WTC11 (cell line): ENCODE measurements at regions not wholly inside any gene's neighbourhood (a gene's known extent, or its start where the extent isn't known, plus 50 kb on each side); places are given as distances from the start of the nearest gene placed in this dataset.

ENCODE experiments used
- CBFB ChIP-seq: sonication (generic); formaldehyde crosslinking; IDR thresholded peaks from 2 replicates; pipeline ENCODE4 v1.8.1; 2022; ENCODE audit warnings: mild to moderate bottlenecking, low read depth, missing genetic modification reagents
- IRF2 ChIP-seq: sonication (generic); formaldehyde crosslinking; IDR thresholded peaks from 2 replicates; pipeline ENCODE4 v1.8.0; 2022; ENCODE audit warnings: low read depth, missing genetic modification reagents, borderline replicate concordance
- NR2C2 ChIP-seq: sonication (generic); formaldehyde crosslinking; IDR thresholded peaks from 2 replicates; pipeline ENCODE4 v1.8.0; 2022; ENCODE audit warnings: mild to moderate bottlenecking, missing genetic modification reagents
- SMAD4 ChIP-seq: sonication (generic); formaldehyde crosslinking; IDR thresholded peaks from 2 replicates; pipeline ENCODE4 v1.8.0; 2022; ENCODE audit warnings: mild to moderate bottlenecking, missing genetic modification reagents
- TEAD4 ChIP-seq: sonication (generic); formaldehyde crosslinking; IDR thresholded peaks from 2 replicates; pipeline ENCODE4 v1.8.0; 2022; ENCODE audit warnings: mild to moderate bottlenecking, missing genetic modification reagents
- ZBTB21 ChIP-seq: sonication (generic); formaldehyde crosslinking; IDR thresholded peaks from 2 replicates; pipeline ENCODE4 v1.8.1; 2023; ENCODE audit warnings: mild to moderate bottlenecking, missing genetic modification reagents, borderline replicate concordance
- TF ChIP-seq, protein P1 (sequence below): sonication (generic); formaldehyde crosslinking; IDR thresholded peaks from 2 replicates; pipeline ENCODE4 v1.8.0; 2023; ENCODE audit warnings: mild to moderate bottlenecking, missing genetic modification reagents
- TF ChIP-seq, protein P2 (sequence below): fragments of 200-600 bp; IDR thresholded peaks from 2 replicates; pipeline ENCODE4 v1.8.0; 2022; ENCODE audit warnings: antibody characterized with exemption
- TF ChIP-seq, protein P3 (sequence below): sonication (generic); formaldehyde crosslinking; IDR thresholded peaks from 2 replicates; pipeline ENCODE4 v1.8.1; 2022; ENCODE audit warnings: mild to moderate bottlenecking, missing genetic modification reagents, moderate library complexity, borderline replicate concordance
- TF ChIP-seq, protein P4 (sequence below): sonication (generic); formaldehyde crosslinking; IDR thresholded peaks from 2 replicates; pipeline ENCODE4 v1.8.1; 2022; ENCODE audit warnings: low read depth, mild to moderate bottlenecking, moderate library complexity, missing genetic modification reagents, borderline replicate concordance
- TF ChIP-seq, protein P5 (sequence below): sonication (generic); formaldehyde crosslinking; conservative IDR thresholded peaks from 2 replicates; pipeline ENCODE4 v1.8.1; 2022; ENCODE audit warnings: mild to moderate bottlenecking, missing genetic modification reagents
- TF ChIP-seq, protein P6 (sequence below): sonication (generic); formaldehyde crosslinking; IDR thresholded peaks from 2 replicates; pipeline ENCODE4 v1.8.0; 2022; ENCODE audit warnings: mild to moderate bottlenecking, missing genetic modification reagents

DNA sequence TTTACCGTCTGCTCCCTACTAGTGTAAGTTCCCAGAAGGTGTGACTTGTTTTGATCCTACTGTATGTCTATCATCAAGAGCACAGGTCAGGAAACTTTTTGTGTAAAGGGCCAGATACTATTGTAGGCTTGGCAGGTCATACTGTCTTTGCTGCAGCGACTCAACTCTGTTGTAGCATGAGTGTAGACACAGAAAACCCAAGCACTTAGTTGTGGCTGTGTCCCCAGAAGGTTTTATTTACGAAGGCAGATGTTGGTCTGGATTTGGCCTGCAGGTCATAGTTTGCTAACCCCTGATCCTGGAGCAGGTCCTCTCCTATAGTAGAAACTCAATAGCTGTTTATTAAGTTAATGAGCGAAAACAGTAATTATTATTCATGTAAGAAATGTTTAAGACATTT is 365.9 kb upstream of the B3GALT2 start:
- TF ChIP-seq, protein P1, sequence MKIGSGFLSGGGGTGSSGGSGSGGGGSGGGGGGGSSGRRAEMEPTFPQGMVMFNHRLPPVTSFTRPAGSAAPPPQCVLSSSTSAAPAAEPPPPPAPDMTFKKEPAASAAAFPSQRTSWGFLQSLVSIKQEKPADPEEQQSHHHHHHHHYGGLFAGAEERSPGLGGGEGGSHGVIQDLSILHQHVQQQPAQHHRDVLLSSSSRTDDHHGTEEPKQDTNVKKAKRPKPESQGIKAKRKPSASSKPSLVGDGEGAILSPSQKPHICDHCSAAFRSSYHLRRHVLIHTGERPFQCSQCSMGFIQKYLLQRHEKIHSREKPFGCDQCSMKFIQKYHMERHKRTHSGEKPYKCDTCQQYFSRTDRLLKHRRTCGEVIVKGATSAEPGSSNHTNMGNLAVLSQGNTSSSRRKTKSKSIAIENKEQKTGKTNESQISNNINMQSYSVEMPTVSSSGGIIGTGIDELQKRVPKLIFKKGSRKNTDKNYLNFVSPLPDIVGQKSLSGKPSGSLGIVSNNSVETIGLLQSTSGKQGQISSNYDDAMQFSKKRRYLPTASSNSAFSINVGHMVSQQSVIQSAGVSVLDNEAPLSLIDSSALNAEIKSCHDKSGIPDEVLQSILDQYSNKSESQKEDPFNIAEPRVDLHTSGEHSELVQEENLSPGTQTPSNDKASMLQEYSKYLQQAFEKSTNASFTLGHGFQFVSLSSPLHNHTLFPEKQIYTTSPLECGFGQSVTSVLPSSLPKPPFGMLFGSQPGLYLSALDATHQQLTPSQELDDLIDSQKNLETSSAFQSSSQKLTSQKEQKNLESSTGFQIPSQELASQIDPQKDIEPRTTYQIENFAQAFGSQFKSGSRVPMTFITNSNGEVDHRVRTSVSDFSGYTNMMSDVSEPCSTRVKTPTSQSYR (CRISPR knock-in tag), result no peak
- no peak for TF ChIP-seq TEAD4 (CRISPR knock-in tag)
- TF ChIP-seq IRF2 (CRISPR knock-in tag), result no peak
- TF ChIP-seq, protein P2, sequence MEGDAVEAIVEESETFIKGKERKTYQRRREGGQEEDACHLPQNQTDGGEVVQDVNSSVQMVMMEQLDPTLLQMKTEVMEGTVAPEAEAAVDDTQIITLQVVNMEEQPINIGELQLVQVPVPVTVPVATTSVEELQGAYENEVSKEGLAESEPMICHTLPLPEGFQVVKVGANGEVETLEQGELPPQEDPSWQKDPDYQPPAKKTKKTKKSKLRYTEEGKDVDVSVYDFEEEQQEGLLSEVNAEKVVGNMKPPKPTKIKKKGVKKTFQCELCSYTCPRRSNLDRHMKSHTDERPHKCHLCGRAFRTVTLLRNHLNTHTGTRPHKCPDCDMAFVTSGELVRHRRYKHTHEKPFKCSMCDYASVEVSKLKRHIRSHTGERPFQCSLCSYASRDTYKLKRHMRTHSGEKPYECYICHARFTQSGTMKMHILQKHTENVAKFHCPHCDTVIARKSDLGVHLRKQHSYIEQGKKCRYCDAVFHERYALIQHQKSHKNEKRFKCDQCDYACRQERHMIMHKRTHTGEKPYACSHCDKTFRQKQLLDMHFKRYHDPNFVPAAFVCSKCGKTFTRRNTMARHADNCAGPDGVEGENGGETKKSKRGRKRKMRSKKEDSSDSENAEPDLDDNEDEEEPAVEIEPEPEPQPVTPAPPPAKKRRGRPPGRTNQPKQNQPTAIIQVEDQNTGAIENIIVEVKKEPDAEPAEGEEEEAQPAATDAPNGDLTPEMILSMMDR, result no peak
- TF ChIP-seq ZBTB21, result no peak
- TF ChIP-seq SMAD4 (CRISPR knock-in tag), result no peak
- TF ChIP-seq CBFB (CRISPR knock-in tag), result no peak
- no peak for TF ChIP-seq NR2C2 (CRISPR knock-in tag)
- TF ChIP-seq, protein P3, sequence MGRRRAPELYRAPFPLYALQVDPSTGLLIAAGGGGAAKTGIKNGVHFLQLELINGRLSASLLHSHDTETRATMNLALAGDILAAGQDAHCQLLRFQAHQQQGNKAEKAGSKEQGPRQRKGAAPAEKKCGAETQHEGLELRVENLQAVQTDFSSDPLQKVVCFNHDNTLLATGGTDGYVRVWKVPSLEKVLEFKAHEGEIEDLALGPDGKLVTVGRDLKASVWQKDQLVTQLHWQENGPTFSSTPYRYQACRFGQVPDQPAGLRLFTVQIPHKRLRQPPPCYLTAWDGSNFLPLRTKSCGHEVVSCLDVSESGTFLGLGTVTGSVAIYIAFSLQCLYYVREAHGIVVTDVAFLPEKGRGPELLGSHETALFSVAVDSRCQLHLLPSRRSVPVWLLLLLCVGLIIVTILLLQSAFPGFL (CRISPR knock-in tag), result no peak
- TF ChIP-seq, protein P4, sequence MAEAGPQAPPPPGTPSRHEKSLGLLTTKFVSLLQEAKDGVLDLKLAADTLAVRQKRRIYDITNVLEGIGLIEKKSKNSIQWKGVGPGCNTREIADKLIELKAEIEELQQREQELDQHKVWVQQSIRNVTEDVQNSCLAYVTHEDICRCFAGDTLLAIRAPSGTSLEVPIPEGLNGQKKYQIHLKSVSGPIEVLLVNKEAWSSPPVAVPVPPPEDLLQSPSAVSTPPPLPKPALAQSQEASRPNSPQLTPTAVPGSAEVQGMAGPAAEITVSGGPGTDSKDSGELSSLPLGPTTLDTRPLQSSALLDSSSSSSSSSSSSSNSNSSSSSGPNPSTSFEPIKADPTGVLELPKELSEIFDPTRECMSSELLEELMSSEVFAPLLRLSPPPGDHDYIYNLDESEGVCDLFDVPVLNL (CRISPR knock-in tag), result no peak
- TF ChIP-seq, protein P5, sequence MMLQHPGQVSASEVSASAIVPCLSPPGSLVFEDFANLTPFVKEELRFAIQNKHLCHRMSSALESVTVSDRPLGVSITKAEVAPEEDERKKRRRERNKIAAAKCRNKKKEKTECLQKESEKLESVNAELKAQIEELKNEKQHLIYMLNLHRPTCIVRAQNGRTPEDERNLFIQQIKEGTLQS, result no peak
- TF ChIP-seq, protein P6, sequence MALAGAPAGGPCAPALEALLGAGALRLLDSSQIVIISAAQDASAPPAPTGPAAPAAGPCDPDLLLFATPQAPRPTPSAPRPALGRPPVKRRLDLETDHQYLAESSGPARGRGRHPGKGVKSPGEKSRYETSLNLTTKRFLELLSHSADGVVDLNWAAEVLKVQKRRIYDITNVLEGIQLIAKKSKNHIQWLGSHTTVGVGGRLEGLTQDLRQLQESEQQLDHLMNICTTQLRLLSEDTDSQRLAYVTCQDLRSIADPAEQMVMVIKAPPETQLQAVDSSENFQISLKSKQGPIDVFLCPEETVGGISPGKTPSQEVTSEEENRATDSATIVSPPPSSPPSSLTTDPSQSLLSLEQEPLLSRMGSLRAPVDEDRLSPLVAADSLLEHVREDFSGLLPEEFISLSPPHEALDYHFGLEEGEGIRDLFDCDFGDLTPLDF (CRISPR knock-in tag), result no peak
